ENCODE measurements at regions not wholly inside any gene's neighbourhood (a gene's known extent, or its start where the extent isn't known, plus 50 kb on each side); places are given as distances from the start of the nearest gene placed in this dataset.

GRCh38 chr12:25058012-25058411 is 109.1 kb upstream of the BCAT1 start:
- no peak for DNase-seq

- no peak for DNase-seq
These were observed 107.7 kb upstream of the BCAT1 start for GRCh38 chr12:25056486-25057130.

GRCh38 chr12:25056011-25056410 is 107.1 kb upstream of the BCAT1 start:
- DNase-seq, result no peak

- peak in 3 of 5 experiments; percentile 8 to 92 (median 39) for DNase-seq
These were observed 105.9 kb upstream of the BCAT1 start for GRCh38 chr12:25054783-25055144.

GRCh38 chr12:25054076-25054782 is 105.3 kb upstream of the BCAT1 start:
- peak in 1 of 5 experiments; percentile 32 for DNase-seq

- peak in 1 of 5 experiments; percentile 51 for DNase-seq
These were observed 104.0 kb upstream of the BCAT1 start for GRCh38 chr12:25052914-25053211.

- DNase-seq, result peak in 3 of 5 experiments; percentile 13 to 93 (median 85)
These were observed 103.5 kb upstream of the BCAT1 start for GRCh38 chr12:25052196-25052913.

GRCh38 chr12:25051656-25052195 is 102.8 kb upstream of the BCAT1 start:
- DNase-seq, result peak in 4 of 5 experiments; percentile 4 to 94 (median 56)

GRCh38 chr12:25051171-25051570 is 102.3 kb upstream of the BCAT1 start:
- peak in 1 of 5 experiments; percentile 48 for DNase-seq

GRCh38 chr12:25045869-25046268 is 97.0 kb upstream of the BCAT1 start:
- no peak for DNase-seq

- peak in 1 of 5 experiments; percentile 8 for DNase-seq
These were observed 92.3 kb upstream of the BCAT1 start for GRCh38 chr12:25041006-25041741.

- DNase-seq, result no peak
These were observed 91.7 kb upstream of the BCAT1 start for GRCh38 chr12:25040593-25040992.

GRCh38 chr12:25034676-25035075 is 85.8 kb upstream of the BCAT1 start:
- no peak for DNase-seq

GRCh38 chr12:25025951-25026490 is 77.1 kb upstream of the BCAT1 start:
- no peak for DNase-seq

GRCh38 chr12:25025260-25025659 is 76.4 kb upstream of the BCAT1 start:
- DNase-seq, result no peak

GRCh38 chr12:25023808-25024207 is 74.9 kb upstream of the BCAT1 start:
- DNase-seq, result no peak

GRCh38 chr12:25020621-25021243 is 71.8 kb upstream of the BCAT1 start:
- no peak for DNase-seq

- no peak for DNase-seq
These were observed 69.2 kb upstream of the BCAT1 start for GRCh38 chr12:25018146-25018545.

GRCh38 chr12:25017336-25017735 is 68.4 kb upstream of the BCAT1 start:
- no peak for DNase-seq

- no peak for DNase-seq
These were observed 66.1 kb upstream of the BCAT1 start for GRCh38 chr12:25014961-25015360.

GRCh38 chr12:25013061-25013460 is 64.2 kb upstream of the BCAT1 start:
- no peak for DNase-seq

GRCh38 chr12:25009496-25010092 is 60.7 kb upstream of the BCAT1 start:
- no peak for DNase-seq

Data from T-helper 2 cell (primary cell).